ENCODE measurements at regions not wholly inside any gene's neighbourhood (a gene's known extent, or its start where the extent isn't known, plus 50 kb on each side); places are given as distances from the start of the nearest gene placed in this dataset.
A peak's percentile ranks its signal among the peaks of the same experiment; 100 is the strongest.

DNA sequence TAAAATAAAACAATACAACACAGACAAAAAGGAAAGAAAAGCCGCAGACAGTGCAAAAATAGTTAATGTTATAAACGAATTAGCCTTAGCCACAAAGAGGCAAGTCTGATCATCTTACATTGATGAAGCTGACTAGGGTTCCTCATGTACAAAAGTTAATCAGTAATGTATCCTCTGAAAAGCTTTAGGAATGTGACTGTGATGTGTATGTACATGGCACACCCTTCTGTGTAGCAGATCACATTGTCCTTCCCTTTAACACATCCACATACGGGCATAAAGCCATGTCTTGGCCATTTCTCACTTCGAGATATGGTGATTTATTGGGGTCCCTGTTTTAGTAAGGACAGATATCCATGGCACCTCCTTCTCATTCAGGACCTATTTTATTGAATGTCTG lies 1327.5 kb upstream of the CDH8 start:
- FAIRE-seq (no peak), DNase-seq (ENCODE audit: low read depth) (no peak)
- TF ChIP-seq, protein P1, sequence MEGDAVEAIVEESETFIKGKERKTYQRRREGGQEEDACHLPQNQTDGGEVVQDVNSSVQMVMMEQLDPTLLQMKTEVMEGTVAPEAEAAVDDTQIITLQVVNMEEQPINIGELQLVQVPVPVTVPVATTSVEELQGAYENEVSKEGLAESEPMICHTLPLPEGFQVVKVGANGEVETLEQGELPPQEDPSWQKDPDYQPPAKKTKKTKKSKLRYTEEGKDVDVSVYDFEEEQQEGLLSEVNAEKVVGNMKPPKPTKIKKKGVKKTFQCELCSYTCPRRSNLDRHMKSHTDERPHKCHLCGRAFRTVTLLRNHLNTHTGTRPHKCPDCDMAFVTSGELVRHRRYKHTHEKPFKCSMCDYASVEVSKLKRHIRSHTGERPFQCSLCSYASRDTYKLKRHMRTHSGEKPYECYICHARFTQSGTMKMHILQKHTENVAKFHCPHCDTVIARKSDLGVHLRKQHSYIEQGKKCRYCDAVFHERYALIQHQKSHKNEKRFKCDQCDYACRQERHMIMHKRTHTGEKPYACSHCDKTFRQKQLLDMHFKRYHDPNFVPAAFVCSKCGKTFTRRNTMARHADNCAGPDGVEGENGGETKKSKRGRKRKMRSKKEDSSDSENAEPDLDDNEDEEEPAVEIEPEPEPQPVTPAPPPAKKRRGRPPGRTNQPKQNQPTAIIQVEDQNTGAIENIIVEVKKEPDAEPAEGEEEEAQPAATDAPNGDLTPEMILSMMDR (IDR thresholded peaks at IDR 0.05; ENCODE audit: insufficient read depth, low read length, severe bottlenecking) = no peak
- Histone ChIP-seq H3K4me3 (ENCODE audit: low read depth, low read length) (no peak overlapping the region), H3K36me3 (ENCODE audit: control insufficient read depth, insufficient read depth, low read length) (no peaks in the 10 kb centered on the region), H3K27me3 (ENCODE audit: control insufficient read depth, insufficient read depth, low read length) (no peaks in the 10 kb centered on the region)

DNA sequence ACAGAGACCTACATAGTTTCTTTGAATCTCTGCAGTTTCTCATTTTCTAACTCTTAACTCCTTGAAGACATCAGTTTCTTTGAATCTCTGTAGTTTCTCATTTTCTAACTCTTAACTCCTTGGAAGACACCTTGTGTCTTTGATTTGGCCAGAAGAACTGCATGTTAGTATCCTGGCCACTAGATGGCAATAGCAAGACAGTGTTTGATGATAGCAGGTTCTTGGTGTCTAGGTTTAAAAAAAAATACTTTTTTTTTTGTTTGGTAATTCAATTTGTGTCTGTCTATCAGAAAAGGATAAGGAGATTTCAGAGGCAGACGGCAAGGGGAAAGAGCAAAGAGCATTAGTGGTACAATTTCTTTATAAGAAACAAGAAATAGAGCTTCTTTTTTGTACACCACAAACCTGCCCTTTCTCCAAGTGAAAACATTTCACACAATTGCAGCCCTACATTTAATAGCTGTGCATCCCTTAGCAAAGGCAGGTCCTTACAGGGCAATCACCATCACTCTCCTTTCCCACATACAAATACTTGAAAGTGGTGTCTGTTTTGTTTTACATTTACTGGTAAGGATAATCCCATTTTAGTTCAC lies 1324.9 kb upstream of the CDH8 start:
- no peaks in the 10 kb centered on the region for H3K36me3 ChIP-seq (ENCODE audit: control insufficient read depth, insufficient read depth, low read length)
- TF ChIP-seq, protein P1 (IDR thresholded peaks at IDR 0.05; ENCODE audit: insufficient read depth, low read length, severe bottlenecking) = peak; percentile 62
- no peak overlapping the region for H3K4me3 ChIP-seq (ENCODE audit: low read depth, low read length)
- FAIRE-seq (no peak), DNase-seq (ENCODE audit: low read depth) (peak; percentile 55)
- H3K27me3 ChIP-seq (ENCODE audit: control insufficient read depth, insufficient read depth, low read length) = no peaks in the 10 kb centered on the region

DNA sequence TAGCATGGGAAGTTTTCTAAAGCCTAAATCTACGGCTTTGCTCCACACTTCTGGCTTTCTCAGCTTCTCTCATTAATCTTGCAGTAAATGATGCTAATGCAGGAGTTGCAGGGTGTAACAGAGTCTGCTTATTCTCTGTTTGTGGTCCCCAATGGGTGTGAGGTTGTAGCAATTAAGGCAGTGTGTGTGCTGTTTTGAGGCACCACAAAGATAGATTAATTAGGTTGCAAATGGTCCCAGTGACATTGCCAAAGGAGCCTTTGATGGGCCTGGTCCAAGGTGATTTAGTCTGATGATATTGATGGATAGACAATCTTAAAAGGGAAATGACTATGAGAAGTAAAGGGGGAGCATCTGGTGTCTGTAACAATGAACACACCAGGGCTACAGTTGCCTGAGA lies 1313.7 kb upstream of the CDH8 start:
- Histone ChIP-seq H3K27me3 (ENCODE audit: control insufficient read depth, insufficient read depth, low read length) (no peaks in the 10 kb centered on the region), H3K4me3 (ENCODE audit: low read depth, low read length) (no peak overlapping the region), H3K36me3 (ENCODE audit: control insufficient read depth, insufficient read depth, low read length) (no peaks in the 10 kb centered on the region)
- TF ChIP-seq, protein P1 (IDR thresholded peaks at IDR 0.05; ENCODE audit: insufficient read depth, low read length, severe bottlenecking) = no peak
- FAIRE-seq (no peak), DNase-seq (ENCODE audit: low read depth) (no peak)

DNA sequence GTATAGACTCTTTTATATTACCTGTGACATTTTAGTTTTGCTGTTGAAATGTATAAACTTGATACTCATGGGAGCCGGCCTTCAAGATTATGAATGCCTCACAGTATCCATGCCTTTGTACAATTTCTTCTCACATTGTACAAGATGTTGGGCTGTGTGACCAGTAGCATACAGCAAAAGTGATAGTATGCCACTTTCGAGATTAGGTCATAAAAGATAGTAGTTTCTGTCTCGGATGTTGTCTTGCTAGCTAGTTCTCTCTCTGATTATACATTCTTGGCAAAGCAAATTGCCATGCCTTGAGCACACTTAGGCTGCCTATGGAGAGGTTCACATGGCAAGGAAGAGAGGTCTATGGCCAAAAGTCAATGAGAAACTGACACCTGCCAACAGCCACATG lies 1309.8 kb upstream of the CDH8 start:
- no peaks in the 10 kb centered on the region for H3K27me3 ChIP-seq (ENCODE audit: control insufficient read depth, insufficient read depth, low read length)
- no peak overlapping the region for H3K4me3 ChIP-seq (ENCODE audit: low read depth, low read length)
- no peak for FAIRE-seq
- no peak for DNase-seq (ENCODE audit: low read depth)
- TF ChIP-seq, protein P1 (IDR thresholded peaks at IDR 0.05; ENCODE audit: insufficient read depth, low read length, severe bottlenecking) = no peak
- H3K36me3 ChIP-seq (ENCODE audit: control insufficient read depth, insufficient read depth, low read length) = no peaks in the 10 kb centered on the region

DNA sequence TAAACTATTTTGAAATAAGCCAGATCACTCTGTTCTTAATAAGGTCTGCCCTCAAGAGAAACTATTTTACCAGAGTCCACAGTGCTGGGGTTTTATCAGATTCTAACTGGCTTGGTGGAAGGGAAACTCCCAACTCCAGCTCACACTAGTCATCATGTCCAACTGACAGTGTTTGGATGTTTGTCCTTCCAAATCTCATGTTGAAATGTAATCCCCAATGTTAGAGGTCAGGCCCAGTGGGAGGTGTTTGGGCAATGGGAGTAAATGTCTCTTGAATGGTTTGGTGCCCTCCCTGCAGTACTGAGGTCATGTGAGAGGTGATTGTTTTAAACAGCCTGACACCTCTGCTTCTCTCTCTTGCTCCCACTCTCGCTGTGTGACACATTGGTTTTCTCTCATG lies 1301.0 kb upstream of the CDH8 start:
- FAIRE-seq (no peak), DNase-seq (ENCODE audit: low read depth) (no peak)

More for the DNA sequence above, 1301.0 kb upstream of the CDH8 start:
- Histone ChIP-seq H3K4me3 (ENCODE audit: low read depth, low read length) (no peak overlapping the region), H3K36me3 (ENCODE audit: control insufficient read depth, insufficient read depth, low read length) (no peaks in the 10 kb centered on the region), H3K27me3 (ENCODE audit: control insufficient read depth, insufficient read depth, low read length) (no peaks in the 10 kb centered on the region)
- TF ChIP-seq, protein P1 (IDR thresholded peaks at IDR 0.05; ENCODE audit: insufficient read depth, low read length, severe bottlenecking) = no peak

Measured in bronchial epithelial cell (primary cell).